ENCODE measurements at regions not wholly inside any gene's neighbourhood (a gene's known extent, or its start where the extent isn't known, plus 50 kb on each side); places are given as distances from the start of the nearest gene placed in this dataset.
"Not testable (repeated sequence)": the region's sequence is repeated elsewhere in the genome, so short reads cannot be mapped to it uniquely, and the experiment has no call there.

DNA sequence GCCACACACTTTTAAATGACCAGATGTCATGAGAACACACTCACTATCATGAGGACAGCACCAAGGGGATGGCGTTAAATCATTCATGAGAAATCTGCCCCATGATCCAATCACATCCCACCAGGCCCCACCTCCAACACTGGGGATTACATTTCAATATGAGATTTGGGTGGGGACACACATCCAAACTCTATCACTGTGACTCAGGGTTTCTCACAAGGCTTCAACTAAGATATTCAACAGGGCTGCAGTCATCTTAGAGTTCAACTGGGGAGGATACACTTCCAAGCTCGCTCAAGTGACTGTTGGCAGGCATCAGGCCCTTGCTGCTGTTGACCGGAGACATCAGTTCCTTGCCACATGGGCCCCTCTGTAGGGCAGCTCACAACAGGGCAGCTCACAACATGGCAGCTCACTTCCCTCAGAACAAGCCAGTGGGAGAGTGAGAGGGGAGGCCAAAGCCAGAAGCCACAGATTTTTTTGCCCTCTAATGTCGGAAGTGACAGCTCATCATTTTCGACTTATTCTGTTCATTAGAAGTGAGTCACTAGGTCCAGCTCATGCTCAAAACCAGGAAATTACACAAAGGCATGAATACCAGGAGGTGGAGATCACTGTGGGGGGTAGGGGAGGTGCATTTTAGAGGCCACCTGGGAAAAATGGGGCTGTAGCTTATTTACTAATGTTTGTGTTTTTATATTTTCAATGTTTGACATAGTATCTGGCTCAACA, 50.8 kb upstream of the PTHLH start:
- DNase-seq, result peak; percentile 98

DNA sequence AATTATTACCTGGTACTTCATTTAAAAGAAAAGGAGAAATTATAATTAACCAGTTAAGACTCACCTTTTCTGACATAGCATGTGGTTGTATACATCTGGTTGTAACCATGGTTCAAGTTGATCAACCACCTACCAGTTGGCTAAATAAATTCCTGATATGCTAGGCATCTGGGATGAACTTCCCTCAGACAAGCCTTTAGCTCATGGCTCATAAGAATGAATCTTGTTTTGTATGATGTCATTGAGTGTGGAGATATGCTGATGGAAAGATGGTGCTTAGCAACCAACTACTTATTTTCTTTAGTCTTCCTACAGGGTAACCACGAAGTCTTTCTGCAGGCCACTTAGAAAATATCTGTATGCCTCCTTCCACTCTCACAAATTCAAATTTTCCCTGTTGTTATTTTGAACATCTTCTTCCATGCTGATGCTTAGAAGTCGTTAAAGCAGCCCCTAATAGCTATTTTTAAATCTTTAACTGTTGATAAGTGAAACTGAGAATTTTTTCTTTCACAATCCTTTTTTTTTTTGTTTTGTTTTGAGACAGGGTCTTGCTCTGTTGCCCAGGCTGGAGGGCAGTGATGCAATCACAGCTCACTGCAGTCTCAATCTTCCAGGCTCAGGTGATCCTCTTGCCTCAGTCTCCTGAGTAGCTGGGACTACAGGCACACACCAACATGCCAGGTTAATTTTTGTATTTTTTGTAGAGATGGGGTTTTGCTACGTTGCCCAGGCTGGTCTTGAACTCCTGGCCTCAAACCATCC, 51.9 kb upstream of the PTHLH start:
- DNase-seq, result peak; percentile 93

DNA sequence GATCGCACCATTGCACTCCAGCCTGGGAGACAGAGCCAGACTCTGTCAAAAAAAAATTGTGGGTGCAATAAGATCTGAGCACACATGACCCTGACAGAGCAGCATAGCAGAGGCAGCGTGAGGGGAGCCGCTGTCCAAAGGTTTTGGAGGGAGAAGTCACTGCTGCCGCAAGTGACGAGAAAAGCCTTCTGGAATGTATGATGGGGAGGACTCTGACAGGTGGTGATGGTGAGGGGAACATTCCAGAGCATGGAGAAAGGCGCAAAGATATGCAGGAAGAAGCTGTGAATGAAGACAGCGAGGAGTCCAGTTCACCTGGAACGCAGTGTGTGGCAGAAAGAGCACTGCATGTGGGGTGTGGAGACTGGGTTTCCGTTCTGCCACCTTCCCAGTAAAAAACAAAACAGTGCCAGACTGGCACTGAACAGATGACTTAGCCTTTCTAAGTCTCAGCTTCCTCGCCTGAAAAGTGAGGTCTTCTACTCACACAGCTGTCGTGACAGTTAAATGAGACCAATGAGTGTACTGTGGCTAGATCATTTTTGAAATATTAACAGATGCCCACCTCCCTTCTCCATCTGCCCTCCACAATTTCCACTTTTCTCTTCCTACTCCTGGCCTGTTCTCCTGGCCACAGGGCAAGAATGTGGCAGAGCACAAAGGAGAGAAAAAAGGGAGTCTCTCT, 53.4 kb upstream of the PTHLH start:
- peak; percentile 29 for DNase-seq

DNA sequence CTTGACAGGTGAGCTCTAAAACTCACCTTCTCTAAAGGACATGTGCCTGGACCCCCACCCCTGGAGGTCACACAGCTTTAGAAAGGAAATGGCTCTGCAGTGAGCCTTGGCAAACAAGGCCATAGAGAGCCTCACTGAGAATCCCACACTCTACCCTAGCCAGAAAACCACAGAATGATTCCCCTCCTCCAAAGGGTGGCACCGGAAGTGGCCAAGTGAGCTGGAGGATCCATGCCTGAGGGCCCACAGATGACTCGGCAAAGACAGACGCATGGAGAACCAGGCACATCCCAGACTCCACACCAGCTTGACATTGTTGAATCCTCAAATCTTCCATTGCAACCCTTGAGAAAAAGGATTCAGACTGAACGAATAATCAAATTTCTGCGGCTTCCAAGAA, 54.2 kb upstream of the PTHLH start:
- peak; percentile 46 for DNase-seq

DNA sequence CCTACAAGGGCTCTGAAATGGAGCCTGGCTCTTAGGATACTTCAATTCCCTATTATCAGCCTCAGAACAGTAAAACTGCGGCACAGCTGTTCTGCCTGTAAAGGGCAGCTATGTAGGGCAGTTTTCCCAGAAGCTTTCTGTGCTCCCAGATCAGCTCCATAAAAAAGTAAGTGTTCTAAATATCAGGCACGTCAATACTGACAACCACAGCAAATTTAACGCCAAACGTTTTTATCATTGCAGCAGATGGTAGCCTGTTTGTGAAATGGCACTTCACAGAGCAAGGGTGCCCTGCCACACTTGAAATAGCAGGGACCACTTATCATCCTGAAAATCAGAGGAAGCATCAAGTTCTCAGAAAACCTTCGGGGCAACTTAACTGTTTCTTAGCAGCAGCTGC, 54.8 kb upstream of the PTHLH start:
- no peak for DNase-seq

DNA sequence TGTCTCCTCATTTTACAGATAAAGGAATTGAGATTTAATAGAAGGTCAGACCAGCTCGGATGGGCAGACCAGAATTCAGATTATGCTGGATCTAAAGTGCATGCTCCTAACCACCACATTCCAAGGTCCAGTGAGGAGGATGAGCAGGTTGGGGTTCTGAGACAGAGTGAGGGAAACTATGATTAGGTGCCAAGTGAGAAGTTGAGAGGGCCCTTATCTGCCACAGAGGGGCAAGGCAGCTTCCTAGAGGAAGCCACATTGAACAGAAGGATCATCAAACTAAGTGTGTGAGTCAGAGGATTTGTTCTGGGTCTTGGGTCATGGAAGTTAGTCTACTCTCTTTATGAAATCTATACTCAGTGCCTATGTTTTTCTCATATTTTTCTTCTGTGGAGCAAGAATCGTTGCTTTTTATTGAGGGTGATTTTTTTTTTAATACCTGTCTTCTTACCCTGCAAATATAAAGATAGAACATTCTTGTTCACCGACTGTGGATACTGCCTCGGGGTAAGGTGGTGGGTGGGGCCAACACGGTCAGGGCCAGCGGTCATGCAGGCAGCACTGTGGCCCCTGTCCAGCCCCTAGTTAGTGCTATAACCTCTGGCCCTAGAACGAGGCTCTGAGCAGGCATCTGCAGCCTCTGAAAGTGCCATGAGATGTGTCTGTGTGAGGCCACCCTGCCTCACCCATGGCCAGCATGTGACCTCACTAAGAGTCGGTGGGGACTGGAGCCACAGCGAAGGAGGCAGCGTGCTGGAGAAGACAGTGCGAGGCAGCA, 55.6 kb upstream of the PTHLH start:
- DNase-seq, result no peak

DNA sequence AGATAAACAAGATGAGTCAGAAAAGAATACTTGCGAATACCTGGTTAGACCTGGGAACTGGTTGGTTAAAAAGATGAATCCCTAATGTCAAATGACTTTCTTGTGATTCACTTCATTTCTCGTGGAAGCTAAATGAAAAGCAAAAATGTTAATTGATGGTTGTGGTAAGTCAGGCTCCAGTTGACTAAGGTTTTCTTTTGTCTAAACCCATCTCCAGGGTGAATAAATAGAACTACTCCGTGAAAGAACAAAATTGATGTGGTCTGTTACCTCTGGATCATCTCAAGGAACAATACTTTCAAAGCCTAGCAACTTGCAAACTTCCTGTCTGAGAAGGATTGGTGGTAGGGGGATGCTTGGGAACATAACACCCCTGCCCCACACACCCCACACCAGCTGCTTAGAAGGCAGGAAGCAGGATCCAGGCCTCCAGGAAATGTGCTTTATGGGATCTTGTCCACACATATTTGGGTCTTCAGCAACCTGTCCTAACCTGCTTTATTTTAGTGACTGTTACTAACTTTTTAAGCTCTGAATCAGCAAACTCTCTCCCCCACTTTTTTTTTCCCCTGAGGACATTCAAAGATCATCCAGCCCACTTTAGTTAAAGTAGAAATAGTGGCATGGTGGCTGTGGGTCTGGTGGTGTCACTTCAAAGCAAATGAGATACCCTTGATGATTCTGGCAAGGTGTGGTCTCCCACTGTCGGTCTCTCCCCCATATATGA, 60.4 kb upstream of the PTHLH start:
- DNase-seq, result peak; percentile 84

DNA sequence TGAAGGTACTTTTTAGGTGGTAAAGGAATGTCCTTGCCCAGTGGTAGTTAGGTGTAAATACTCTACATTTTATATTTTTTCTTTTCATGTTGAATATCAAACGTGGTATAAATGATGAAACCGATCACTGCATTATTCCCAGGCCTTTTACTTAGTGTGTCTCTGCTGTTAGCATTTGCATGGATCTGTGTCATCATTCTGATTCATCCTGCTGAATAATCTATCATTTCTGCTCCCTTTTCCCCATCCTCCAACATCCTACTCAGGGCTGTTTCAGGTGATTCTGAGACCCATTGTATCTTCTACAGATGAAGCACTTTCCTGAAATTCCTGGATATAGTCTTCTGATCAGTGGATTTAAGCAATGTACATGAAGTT, 61.0 kb upstream of the PTHLH start:
- peak; percentile 68 for DNase-seq

DNA sequence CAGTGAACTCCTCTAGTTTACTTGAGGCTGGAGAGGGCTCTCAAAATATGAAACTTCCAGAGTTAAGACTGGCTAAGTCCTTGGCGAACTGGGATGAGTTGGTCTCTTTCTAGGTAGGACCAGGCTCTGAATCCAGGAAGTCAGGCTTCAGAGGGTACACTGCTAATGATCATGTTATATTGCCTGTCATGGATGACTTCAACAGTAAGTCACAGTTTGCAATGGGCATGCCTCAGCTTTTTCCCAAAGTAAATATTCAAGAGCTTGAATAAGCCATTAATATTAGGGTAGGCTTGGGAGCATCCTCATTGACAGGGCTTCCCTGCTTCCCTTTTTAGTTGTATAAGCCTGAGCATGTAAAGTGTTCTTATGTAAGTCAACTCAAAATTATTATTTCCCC, 61.7 kb upstream of the PTHLH start:
- peak; percentile 11 for DNase-seq

DNA sequence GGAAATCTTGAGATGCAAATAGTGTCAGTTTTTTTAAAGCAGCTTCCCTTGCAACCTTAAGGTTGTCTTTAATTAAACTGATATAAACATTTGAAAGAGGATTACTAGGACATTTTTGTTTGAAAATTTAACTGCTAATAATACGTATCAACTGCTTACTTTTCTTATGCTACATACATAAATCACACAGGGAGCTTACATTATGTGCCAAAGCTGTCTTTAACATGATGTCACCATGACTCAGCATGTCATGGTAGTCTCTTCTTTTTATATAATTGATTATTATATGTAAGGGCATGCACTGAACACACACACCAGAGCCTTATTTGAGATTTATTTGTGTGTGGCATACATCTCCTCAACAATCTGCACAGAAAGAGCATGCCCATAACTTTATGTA, 63.0 kb upstream of the PTHLH start:
- peak; percentile 85 for DNase-seq

DNA sequence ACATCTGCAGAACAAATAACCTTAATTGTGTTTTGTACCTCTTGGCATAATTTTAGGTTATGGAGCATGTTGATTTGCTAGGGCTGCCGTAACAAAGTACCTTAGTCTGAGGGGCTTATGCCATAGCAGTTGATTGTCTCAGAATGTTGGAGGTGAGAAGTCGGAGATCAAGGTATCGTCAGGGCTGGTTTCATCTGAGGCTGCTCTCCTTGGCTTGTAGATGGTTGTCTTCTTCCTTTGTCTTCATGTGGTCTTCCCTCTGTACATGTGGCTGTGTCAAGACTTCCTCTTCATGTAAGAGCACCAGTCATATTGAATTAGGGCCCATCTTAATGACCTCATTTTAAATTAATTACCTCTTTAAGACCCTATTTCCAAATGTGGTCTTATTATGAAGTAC, 64.4 kb upstream of the PTHLH start:
- no peak for DNase-seq

DNA sequence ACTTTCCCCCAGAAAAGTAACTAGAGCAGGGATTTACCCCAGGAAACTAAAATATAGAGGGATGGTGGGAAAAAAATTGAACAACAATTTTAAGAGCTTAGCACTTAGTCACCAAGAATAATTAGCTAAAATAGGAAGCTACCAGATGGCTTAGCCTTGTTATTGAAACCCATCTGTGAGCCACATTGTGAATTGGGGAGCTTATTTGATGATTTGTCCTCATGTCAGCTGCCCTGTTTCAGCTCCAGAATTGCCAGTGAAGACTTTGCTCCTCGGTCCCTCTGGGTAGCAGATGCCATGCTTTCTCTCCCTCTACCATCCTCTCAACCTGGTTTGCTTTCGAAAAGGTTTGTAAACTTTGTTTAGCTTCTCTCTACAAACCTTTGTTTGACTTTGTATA, 67.7 kb upstream of the PTHLH start:
- no peak for DNase-seq

DNA sequence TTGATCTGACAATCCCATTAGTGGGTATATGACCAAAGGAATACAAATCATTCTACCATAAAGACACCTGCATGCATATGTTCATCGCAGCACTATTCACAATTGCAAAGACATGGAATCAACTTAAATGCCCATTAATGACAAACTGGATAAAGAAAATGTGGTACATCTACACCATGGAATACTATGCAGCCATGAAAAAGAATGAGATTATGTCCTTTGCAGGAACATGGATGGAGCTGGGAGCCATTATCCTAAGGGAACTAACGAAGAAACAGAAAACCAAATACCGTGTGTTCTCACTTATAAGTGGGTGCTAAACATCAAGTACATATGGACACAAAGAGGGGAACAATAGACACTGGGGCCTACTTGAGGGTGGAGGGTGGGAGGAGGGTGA, 74.1 kb upstream of the PTHLH start:
- not testable (repeated sequence) for DNase-seq

DNA sequence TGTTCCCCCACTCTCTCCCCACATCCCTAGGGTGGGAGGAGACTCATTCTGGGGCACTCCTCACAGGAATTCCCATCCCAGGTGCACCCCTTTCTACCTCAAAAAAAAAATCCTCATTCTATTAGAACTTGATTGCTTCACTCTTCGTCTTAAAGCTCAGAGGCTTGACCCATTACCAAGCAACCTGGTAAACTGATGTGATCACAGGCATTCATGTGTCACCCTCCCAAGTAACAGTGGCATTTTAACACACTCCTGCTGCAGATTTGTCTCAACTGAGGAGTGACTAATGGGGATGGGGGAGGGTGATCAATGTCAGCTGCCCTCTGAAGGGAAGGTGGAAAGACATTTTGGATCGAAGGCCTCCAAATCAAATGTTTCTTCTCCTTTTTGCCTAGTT, 78.1 kb upstream of the PTHLH start:
- peak; percentile 52 for DNase-seq

DNA sequence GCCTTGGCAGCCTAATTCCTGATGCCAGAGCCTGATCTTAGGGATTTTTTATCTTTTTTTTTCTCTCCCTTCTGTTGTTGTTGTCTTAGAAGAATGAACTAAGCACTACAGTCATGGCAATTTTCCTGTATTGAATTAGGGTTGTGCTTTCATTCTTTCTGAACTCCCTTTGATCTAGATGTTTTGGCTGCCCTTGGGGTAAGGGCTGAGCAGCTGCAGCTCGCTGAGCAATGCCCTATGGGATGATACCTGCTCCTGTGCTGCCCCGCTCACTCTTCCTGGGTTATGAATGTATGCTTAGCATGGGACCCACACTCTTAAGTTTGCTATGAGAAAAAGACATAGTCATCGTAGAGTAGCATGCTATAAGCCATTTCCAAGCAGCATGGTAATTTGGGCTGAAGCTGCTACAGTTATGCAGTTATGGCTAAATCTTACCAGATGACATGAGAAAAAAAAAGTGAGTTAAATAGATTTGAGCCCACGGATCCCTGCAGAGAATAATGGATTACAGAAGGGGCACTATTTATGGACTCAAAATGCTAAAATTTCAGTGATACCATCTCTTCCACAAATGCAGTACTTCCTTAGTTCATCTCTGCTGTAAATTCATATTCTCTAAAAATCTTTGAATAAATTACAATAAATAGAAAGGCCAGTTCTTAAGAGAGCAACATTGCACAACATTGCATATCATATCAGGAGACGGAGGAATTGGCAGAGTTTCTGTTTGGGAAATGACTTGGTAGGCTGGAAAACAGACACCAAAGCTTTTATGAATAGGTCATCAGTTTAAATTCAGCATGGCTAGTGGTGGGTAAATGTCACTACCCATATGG, 79.2 kb upstream of the PTHLH start:
- DNase-seq, result peak; percentile 49

DNA sequence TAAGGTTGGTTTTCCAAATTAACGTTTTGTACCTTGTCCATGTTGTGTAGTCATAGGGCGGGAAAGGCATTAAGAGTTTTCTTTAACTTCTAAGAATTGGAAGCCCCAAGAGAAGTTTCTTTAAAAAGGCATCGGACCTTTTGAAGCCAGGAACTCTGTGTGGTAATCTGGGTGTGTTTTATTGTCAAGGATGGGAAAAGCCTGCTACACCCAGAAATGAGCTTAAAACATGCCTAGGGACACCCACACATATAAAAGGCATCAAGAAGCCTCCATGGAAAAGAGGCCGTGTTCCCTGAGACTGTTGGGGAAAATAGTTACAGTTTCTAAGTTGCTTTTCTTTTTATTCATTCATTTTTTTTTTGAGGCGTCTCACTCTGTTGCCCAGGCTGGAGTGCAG, 81.0 kb upstream of the PTHLH start:
- DNase-seq, result no peak

DNA sequence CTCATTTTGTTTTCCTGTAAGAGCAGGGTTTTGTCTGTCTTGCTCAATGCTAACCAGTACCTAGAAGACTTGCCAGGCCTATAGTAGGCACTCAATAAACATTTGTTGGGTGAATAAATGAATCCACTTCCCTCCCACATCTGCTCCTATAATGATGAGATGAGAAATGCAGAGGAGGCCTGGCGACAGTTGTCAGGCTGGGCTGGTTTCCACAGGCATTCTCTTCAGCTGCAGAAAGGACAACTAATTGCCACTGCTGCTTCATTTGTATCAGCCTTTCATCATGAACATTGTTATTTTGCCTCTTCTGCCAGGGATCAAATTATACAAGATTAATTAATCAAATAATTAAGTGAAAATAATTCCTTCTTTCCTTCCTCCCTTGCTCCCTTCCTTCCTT, 82.0 kb upstream of the PTHLH start:
- DNase-seq, result no peak

DNA sequence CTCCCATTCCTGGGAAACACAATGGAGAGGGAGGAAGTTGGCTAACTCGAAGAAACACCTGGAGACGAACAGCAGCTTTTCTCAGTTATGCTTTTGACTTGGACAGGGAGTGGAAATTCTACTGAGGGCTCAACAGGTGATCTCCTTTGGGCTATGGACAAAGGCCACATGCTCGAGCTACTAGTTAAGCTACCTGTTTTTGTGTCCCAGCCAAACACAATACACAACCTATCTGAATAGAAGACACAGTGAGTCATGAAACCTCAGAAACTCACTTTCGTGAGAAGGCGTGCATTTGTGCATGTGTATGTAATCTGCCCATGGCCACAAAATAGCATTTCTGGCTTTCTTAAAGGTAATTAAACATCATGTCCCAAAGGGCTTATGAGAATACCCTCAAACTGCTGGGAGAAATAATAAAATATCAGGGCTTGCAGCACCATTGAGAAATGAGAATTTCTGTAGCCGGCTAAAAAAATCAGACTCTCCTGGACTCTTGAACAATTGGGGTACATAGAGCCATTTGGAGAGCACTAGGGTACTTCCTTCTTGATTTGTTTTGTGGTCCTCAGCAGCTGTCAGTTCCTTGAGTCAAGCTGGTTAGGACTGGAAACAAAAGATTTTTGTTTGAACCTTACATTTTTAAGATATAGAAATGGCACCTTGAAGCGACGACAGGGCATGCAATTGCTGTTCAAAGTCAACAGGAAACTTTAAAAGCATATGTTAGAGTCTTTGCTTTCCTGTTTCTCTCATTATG, 85.5 kb upstream of the PTHLH start:
- DNase-seq, result peak; percentile 29

DNA sequence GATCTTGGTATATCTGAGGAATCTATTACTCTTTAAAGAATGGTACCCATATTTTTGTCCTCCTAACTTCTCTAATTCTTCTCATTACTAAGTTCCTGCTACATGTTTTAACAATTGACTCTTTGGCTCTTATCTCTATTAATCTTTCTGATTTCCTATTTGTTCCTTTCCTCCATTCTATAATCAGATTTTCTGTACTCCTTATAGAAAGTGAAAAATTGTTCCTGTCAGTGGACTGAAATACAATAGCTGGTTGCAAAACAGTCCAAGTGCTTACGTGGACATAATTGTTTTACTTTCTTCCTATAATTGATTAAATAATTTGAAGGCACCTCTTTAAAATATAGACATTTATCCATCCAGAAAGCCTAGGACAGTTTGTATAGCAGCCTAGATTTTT, 86.7 kb upstream of the PTHLH start:
- no peak for DNase-seq

DNA sequence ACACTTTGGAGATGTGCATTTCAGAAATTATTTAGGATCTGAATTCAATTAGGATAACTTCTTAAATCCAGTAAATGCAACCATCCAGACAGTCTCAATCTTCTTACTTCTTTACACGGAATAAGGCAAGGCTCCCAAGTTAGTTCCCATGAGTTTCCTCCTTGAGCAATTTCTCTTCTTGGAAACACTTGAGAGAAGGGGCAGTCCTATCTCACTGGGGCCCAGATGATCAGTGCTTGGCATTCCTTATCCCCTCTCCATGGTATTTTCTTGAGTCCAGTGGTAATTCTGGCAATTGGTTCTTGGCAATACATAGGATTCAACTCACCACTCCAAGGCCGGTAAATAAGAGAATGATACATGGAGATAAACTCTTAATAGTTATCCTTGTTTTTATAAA, 87.1 kb upstream of the PTHLH start:
- DNase-seq, result no peak

DNA sequence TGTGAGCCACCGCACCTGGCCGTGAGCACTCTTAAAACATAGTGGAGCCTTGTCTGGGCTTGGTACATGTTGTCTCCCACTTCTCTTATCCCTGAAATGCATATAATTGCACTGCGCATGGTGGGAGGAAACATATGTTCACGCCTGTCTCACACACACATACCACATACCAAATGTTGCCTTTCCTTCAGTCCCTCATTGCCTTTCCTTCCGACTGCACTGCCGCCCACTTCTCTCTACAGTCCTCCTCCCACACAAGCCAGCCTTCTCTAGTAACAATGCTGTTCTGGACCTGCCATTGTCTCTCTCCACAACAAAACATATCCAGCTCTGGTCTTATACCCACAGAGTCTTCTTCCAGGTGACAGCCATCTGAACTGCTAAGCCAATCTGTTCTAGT, 88.3 kb upstream of the PTHLH start:
- DNase-seq, result no peak
